BLaER1 (cell line): ENCODE measurements at regions not wholly inside any gene's neighbourhood (a gene's known extent, or its start where the extent isn't known, plus 50 kb on each side); places are given as distances from the start of the nearest gene placed in this dataset.

Experiments
- H3K27ac ChIP-seq: shearing (Covaris generic); formaldehyde crosslinking; 2 replicates; pipeline ENCODE4 v1.8.1; 2022
- H3K27me3 ChIP-seq: shearing (Covaris generic); formaldehyde crosslinking; 2 replicates; pipeline ENCODE4 v1.8.1; 2022
- H3K36me3 ChIP-seq: shearing (Covaris generic); formaldehyde crosslinking; 2 replicates; pipeline ENCODE4 v1.8.1; 2022
- H3K4me1 ChIP-seq: shearing (Covaris generic); formaldehyde crosslinking; 2 replicates; pipeline ENCODE4 v1.8.1; 2022
- H3K4me2 ChIP-seq: shearing (Covaris generic); formaldehyde crosslinking; 2 replicates; pipeline ENCODE4 v1.8.1; 2022
- H3K4me3 ChIP-seq: shearing (Covaris generic); formaldehyde crosslinking; 2 replicates; pipeline ENCODE4 v1.8.1; 2022
- H3K9ac ChIP-seq: shearing (Covaris generic); formaldehyde crosslinking; 2 replicates; pipeline ENCODE4 v1.8.1; 2022
- H3K9me3 ChIP-seq: shearing (Covaris generic); formaldehyde crosslinking; 2 replicates; pipeline ENCODE4 v1.8.1; 2022
- H4K20me1 ChIP-seq: shearing (Covaris generic); formaldehyde crosslinking; 2 replicates; pipeline ENCODE4 v1.8.1; 2022
- Cebpa-rat ChIP-seq: shearing (Covaris generic); IDR thresholded peaks from 2 replicates; pipeline ENCODE4 v1.8.1; 2022

DNA sequence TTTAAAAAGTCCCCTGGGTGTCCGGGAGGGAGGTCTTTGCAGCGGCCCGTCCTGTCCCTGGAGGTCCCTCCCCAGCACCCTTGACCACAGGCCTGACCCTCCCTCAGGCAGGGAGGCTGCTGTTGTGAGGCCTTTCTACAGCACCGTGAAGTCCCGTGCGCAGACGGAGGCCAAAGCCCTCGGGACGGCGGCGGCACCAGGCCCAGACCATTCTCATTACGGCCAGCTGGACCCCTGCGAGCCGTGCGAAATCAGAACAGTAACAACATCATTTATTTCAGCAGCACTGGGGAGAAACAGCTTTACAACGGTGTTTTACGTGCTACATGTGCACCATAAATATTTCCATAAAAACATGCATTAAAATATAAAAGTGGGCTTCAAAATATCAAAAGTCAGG is 101.4 kb upstream of the ACTRT2 start:
- Histone ChIP-seq H4K20me1 (peaks cover 9% of the 10 kb centered on the region; the same call in 1 of the 2 replicates), H3K36me3 (no peaks in the 10 kb centered on the region), H3K9ac (no peak overlapping the region), H3K27ac (no peak overlapping the region), H3K4me1 (no peaks in the 10 kb centered on the region; the same call in 1 of the 2 replicates), H3K27me3 (peaks cover 25% of the 10 kb centered on the region), H3K4me2 (no peak overlapping the region), H3K9me3 (no peaks in the 10 kb centered on the region), H3K4me3 (no peak overlapping the region)
- no peak for TF ChIP-seq Cebpa-rat

DNA sequence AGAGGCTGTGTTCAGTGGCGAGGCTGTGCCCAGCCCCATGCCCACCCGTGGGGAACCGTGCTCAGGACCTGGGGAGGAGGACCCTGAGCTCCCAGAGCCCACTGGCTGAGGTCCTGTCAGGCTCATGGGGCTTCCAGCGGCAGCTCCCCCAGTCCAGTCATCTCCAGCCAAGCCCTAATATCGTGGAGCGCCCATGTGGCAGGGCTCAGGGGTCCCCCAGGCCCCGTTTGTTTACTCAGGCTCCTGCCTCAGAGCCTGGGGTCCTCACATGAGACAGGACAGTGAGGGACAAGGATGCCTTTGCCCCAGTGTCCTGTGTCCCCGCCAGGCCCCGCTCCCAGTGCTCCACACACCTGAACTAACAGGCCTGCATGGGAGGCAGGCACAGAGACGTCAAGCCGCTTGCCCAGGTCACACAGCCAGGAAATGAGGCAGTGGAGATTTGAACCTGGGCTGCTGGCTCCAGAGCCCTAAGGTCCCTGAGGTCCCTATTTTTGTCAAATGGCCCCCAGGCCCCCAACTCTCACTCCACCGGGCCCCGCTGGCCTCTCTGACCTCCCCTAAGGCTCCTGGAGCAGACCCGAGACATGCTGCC is 100.7 kb upstream of the ACTRT2 start:
- TF ChIP-seq Cebpa-rat = no peak
- Histone ChIP-seq H3K4me3 (no peak overlapping the region), H3K9ac (no peak overlapping the region), H3K4me2 (no peak overlapping the region), H3K9me3 (no peaks in the 10 kb centered on the region), H3K36me3 (no peaks in the 10 kb centered on the region), H3K27ac (no peak overlapping the region), H3K27me3 (peaks cover 32% of the 10 kb centered on the region), H3K4me1 (no peaks in the 10 kb centered on the region; the same call in 1 of the 2 replicates), H4K20me1 (peaks cover 9% of the 10 kb centered on the region; the same call in 1 of the 2 replicates)

DNA sequence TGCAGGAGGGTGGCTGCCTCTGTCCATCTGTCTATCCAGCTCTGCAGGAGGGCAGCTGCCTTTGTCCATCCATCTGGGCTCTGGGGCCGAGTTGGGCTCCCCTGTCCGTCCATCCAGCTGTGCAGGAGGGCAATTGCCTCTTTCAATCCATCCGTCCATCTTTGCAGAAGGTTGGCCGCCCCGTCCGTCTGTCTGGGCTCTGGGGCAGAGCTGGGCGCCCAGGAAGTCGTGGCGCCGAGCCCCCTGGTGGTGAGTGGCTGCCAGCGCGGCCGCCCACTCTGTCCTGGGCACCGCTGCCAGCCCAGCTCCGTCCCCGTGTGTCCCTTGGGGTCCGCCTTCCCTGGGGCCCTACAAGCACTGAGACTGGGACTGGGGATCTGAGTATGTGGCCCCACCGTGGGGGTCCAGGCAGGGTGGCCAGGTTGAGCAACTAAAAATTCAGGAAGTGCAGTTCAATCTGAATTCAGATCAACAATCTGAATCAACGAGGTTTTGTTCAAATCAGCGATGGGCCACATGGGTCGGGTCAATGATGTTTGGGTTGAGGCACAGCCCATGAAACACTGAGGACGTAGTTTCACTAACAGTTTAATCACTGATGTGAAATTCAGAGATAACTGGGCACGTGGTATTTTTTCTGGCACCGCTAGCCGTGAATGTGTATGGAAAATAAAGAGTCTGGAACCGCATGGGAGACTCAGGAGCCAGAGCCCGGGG is 99.1 kb upstream of the ACTRT2 start:
- peaks cover 9% of the 10 kb centered on the region; the same call in 1 of the 2 replicates for H4K20me1 ChIP-seq
- no peaks in the 10 kb centered on the region for H3K9me3 ChIP-seq
- H3K4me2 ChIP-seq = no peak overlapping the region
- H3K4me3 ChIP-seq = no peak overlapping the region
- TF ChIP-seq Cebpa-rat = no peak
- peaks cover 44% of the 10 kb centered on the region for H3K27me3 ChIP-seq
- H3K4me1 ChIP-seq = no peaks in the 10 kb centered on the region; the same call in 1 of the 2 replicates
- no peaks in the 10 kb centered on the region for H3K36me3 ChIP-seq
- no peak overlapping the region for H3K27ac ChIP-seq
- no peak overlapping the region for H3K9ac ChIP-seq

DNA sequence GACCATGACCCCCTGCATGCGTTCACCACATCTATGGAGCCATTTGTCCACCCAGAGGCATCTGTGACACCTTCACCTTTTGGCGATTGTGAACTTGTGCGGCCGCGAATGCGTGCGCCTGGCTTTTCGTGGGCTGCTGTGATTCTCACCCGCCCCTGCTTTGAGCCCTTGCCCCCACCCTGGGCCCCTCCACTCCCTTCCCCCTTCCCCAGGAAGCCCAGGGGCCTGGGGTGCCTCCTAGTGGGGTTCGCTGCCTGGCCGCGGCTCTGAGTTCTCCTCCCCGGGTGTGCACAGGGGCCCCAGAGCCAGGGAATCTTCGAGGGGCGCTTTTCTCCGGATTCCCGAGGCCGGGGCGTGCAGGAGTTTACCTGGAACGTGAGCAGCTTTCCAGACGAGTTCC is 97.9 kb upstream of the ACTRT2 start:
- Histone ChIP-seq H3K4me2 (no peak overlapping the region), H3K4me3 (no peak overlapping the region), H3K27ac (no peak overlapping the region), H3K36me3 (no peaks in the 10 kb centered on the region), H3K9ac (no peak overlapping the region), H3K9me3 (no peaks in the 10 kb centered on the region), H3K27me3 (peaks cover 57% of the 10 kb centered on the region), H3K4me1 (no peaks in the 10 kb centered on the region; the same call in 1 of the 2 replicates), H4K20me1 (peaks cover 9% of the 10 kb centered on the region; the same call in 1 of the 2 replicates)
- TF ChIP-seq Cebpa-rat = no peak

DNA sequence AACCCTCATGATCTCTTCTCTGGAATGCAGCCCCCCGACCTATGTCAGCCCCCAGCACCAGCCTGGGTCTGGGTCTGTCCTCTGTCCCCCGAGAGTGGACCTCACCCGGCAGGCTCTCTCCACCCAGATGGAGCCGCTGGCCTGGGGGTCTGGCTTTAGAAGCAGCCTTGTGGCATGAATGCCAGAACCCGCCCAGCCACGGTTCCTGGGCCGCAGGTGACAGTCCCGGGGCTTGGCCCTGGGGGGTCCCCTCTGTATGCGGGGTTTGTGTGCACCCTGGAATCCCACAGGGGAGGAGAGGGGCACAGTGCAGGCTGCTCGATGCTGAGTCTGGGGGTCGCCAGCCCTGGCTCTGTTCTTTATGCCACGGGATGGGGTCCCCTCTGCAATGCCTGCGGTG is 96.0 kb upstream of the ACTRT2 start:
- Histone ChIP-seq H3K27me3 (peaks cover 71% of the 10 kb centered on the region), H3K4me2 (no peak overlapping the region), H3K9me3 (no peaks in the 10 kb centered on the region), H3K9ac (no peak overlapping the region), H3K4me3 (no peak overlapping the region), H3K4me1 (peaks cover 10% of the 10 kb centered on the region; the same call in 1 of the 2 replicates), H3K27ac (no peak overlapping the region), H4K20me1 (peaks cover 18% of the 10 kb centered on the region; the same call in 1 of the 2 replicates), H3K36me3 (no peaks in the 10 kb centered on the region)
- TF ChIP-seq Cebpa-rat = no peak

DNA sequence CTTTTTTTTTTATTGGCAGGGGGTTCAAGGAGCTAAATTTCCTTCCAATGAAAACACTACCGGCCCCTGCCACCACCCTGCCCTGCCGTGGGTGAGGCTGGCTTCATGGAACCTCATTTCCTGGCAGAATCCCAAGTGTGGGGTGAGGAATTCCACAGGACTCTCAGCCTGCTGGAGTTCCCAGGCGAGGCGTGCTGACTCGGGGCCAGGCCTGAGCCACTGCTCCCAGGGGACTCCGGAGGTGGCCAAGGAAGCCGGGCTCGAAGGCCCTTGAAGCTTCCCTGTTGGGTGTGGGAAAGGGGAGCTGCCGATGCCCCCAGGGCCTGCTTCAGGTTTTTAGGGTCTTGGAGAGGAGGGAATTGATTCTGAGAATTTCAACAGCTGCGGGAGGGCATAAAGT is 95.3 kb upstream of the ACTRT2 start:
- no peak for TF ChIP-seq Cebpa-rat
- no peak overlapping the region for H3K27ac ChIP-seq
- H3K4me1 ChIP-seq = peaks cover 10% of the 10 kb centered on the region; the same call in 1 of the 2 replicates
- H3K9me3 ChIP-seq = no peaks in the 10 kb centered on the region
- no peaks in the 10 kb centered on the region for H3K36me3 ChIP-seq
- no peak overlapping the region for H3K9ac ChIP-seq
- H3K4me2 ChIP-seq = no peak overlapping the region
- H3K27me3 ChIP-seq = peaks cover 71% of the 10 kb centered on the region
- H4K20me1 ChIP-seq = peaks cover 19% of the 10 kb centered on the region; the same call in 1 of the 2 replicates
- no peak overlapping the region for H3K4me3 ChIP-seq

DNA sequence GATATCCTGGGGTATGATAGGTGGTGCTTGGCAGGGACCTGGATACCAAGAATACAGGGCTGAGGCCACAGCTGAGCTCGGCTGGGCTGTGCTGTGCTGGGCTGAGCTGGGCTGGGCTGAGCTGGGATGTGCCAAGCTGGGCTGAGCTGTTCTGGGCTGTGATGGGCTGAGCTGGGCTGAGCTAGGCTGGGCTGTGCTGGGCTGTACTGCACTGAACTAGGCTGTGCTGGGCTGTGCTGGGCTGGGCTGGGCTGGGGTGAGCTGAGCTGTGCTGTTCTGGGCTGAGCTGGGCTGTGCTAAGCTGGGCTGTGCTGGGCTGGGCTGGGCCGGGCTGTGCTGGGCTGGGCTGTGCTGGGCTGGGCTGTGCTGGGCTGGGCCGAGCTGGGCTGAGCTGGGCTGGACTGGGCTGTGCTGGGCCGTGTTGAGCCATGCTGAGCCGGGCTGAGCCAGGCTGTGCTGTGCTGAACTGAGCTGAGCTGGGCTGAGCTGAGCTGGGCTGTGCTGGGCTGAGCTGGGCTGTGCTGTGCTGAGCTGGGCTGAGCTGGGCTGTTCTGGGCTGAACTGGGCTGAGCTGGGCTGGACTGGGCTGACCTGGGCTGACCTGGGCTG is 94.7 kb upstream of the ACTRT2 start:
- Histone ChIP-seq H3K4me3 (no peak overlapping the region), H3K27ac (no peak overlapping the region), H3K9me3 (no peaks in the 10 kb centered on the region), H3K4me2 (no peak overlapping the region), H3K27me3 (peaks cover 73% of the 10 kb centered on the region), H4K20me1 (peaks cover 25% of the 10 kb centered on the region; the same call in 1 of the 2 replicates), H3K36me3 (no peaks in the 10 kb centered on the region), H3K9ac (no peak overlapping the region), H3K4me1 (peaks cover 10% of the 10 kb centered on the region; the same call in 1 of the 2 replicates)
- no peak for TF ChIP-seq Cebpa-rat

DNA sequence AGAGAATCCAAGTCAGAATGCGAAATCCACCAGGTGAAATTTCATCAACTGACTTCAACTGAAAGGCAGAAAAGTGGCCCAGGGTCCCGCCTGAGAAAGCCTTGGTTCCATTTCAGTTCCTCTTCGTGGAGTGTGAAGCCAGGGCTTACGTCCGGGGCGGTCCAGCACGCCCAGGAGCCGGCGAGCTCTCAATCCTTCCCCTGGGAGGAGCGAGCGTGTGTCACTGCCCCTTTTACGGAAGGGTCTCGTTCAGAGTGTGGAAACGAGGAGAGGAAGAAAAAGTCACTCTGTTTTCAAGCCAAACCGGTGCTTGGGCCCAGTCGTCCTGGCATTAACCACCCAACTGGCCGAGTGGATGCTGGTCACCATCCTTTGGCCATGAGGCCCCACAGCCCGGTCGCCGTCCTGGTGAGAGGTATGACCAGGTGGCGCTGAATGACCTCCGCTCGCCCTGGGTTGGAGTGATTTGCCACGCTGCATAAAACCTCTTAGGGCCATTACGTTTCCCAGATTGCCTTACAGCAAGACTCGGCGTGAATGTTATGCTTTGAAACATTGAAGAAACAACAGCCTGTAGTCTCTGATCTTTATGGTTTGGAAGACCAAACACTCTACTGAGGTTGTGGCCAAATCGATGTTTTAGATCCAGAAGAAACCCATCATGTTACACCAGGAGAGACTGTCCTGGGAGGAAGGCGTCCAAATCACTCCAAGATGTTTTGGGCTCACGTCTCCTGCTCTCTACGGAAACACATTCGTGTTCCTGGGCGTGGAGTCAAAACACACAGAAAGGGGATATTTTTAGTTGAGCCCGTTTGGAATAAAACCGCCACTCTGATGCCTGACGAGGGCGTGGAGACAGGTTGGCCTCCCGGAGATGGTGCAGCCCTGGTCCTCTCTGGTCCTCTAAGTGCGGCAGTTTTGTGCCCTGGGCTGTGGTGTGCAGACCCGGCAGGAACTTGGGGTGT is 93.6 kb upstream of the ACTRT2 start:
- no peak overlapping the region for H3K4me2 ChIP-seq
- no peak overlapping the region for H3K4me3 ChIP-seq
- H3K27me3 ChIP-seq = peaks cover 73% of the 10 kb centered on the region
- H4K20me1 ChIP-seq = peaks cover 25% of the 10 kb centered on the region; the same call in 1 of the 2 replicates
- H3K9me3 ChIP-seq = no peaks in the 10 kb centered on the region
- no peaks in the 10 kb centered on the region for H3K36me3 ChIP-seq
- no peak overlapping the region for H3K9ac ChIP-seq
- no peak for TF ChIP-seq Cebpa-rat
- no peak overlapping the region for H3K27ac ChIP-seq
- H3K4me1 ChIP-seq = peaks cover 10% of the 10 kb centered on the region; the same call in 1 of the 2 replicates
